Endothelial cell of umbilical vein (primary cell): ENCODE measurements at regions not wholly inside any gene's neighbourhood (a gene's known extent, or its start where the extent isn't known, plus 50 kb on each side); places are given as distances from the start of the nearest gene placed in this dataset.

Experiments used
- EZH2 ChIP-seq: IDR thresholded peaks from 2 replicates; pipeline ENCODE4 v1.6.1; 2012; ENCODE audit warnings: borderline replicate concordance, low read depth, mild to moderate bottlenecking, moderate library complexity, low read length, inconsistent platforms; ENCODE audit not compliant: severe bottlenecking
- POLR2A ChIP-seq: IDR thresholded peaks from 2 replicates; pipeline ENCODE4 v1.6.1; 2012; ENCODE audit warnings: low read depth, mild to moderate bottlenecking, control low read depth, low read length
- POLR2AphosphoS5 ChIP-seq: IDR thresholded peaks from 2 replicates; pipeline ENCODE4 v1.6.1; 2012; ENCODE audit warnings: low read depth, mild to moderate bottlenecking, control low read depth, low read length, moderate library complexity; ENCODE audit not compliant: insufficient read depth
- TF ChIP-seq, protein P1 (sequence below), 2 donors: IDR thresholded peaks; 1 replicate in 1 of 2; 2 replicates in 1 of 2; pipeline ENCODE4 v1.5.1; 2011; ENCODE audit warnings: low read length in 2 of 2, mild to moderate bottlenecking in 2 of 2, moderate library complexity in 2 of 2, control low read depth in 1 of 2, inconsistent platforms in 1 of 2, low read depth in 1 of 2; ENCODE audit not compliant: insufficient read depth in 1 of 2; ENCODE audit errors: extremely low read depth in 1 of 2

DNA sequence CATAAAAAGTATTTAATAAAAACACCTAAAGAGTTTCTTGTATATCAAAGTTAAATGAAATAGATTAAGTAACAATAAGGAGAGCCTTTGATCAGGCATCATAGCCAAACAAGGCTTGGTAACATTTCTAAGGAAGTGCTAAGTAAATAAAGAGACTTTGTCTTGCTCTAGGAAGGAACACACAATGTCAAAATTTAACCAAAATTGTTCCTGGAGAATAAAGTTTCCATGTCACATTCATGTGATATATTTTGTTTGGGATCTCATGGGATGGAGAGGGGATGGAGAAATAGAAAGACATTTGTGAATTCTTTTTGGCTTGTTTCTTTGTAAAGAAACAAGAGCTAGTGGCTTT is 201.9 kb upstream of the DTNBP1 start:
- TF ChIP-seq POLR2A (no peak), EZH2 (no peak), POLR2AphosphoS5 (no peak)
- TF ChIP-seq, protein P1, sequence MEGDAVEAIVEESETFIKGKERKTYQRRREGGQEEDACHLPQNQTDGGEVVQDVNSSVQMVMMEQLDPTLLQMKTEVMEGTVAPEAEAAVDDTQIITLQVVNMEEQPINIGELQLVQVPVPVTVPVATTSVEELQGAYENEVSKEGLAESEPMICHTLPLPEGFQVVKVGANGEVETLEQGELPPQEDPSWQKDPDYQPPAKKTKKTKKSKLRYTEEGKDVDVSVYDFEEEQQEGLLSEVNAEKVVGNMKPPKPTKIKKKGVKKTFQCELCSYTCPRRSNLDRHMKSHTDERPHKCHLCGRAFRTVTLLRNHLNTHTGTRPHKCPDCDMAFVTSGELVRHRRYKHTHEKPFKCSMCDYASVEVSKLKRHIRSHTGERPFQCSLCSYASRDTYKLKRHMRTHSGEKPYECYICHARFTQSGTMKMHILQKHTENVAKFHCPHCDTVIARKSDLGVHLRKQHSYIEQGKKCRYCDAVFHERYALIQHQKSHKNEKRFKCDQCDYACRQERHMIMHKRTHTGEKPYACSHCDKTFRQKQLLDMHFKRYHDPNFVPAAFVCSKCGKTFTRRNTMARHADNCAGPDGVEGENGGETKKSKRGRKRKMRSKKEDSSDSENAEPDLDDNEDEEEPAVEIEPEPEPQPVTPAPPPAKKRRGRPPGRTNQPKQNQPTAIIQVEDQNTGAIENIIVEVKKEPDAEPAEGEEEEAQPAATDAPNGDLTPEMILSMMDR (IDR thresholded peaks at IDR 0.05; ENCODE audit: extremely low read depth in 1 of 2, insufficient read depth in 1 of 2, low read depth in 1 of 2, low read length in 2 of 2) = no peak
